SK-N-SH treated with all-trans-retinoic acid at 6 μM for 48 hours (cell line): ENCODE measurements at regions not wholly inside any gene's neighbourhood (a gene's known extent, or its start where the extent isn't known, plus 50 kb on each side); places are given as distances from the start of the nearest gene placed in this dataset.

Experiments
- ATAC-seq: fragments of 200-7000 bp; cut with Tn5 transposase; 3 replicates; pipeline ENCODE4 v1.9.1; 2020; ENCODE audit warnings: mild to moderate bottlenecking, moderate library complexity
- BACH2 ChIP-seq: fragments of 250-450 bp; sonication (Bioruptor Pico); IDR thresholded peaks from 2 replicates; pipeline ENCODE4 v1.9.0; 2021; ENCODE audit warnings: mild to moderate bottlenecking, borderline replicate concordance
- CSDC2 ChIP-seq: fragments of 250-450 bp; sonication (Bioruptor Pico); IDR thresholded peaks from 2 replicates; pipeline ENCODE4 v1.5.0; 2020; ENCODE audit warnings: mild to moderate bottlenecking, moderate library complexity
- ESRRG ChIP-seq: fragments of 250-450 bp; sonication (Bioruptor Pico); IDR thresholded peaks from 2 replicates; pipeline ENCODE4 v1.6.1; 2021; ENCODE audit warnings: mild to moderate bottlenecking
- GLIS3 ChIP-seq: fragments of 250-450 bp; sonication (Bioruptor Pico); IDR thresholded peaks from 2 replicates; pipeline ENCODE4 v1.5.0; 2020; ENCODE audit warnings: mild to moderate bottlenecking, moderate library complexity
- OSR1 ChIP-seq: fragments of 250-450 bp; sonication (Bioruptor Pico); IDR thresholded peaks from 2 replicates; pipeline ENCODE4 v1.8.0; 2022; ENCODE audit warnings: moderate library complexity, mild to moderate bottlenecking, inconsistent platforms
- PPARA ChIP-seq: fragments of 250-450 bp; sonication (Bioruptor Pico); IDR thresholded peaks from 2 replicates; pipeline ENCODE4 v1.5.0; 2020; ENCODE audit warnings: mild to moderate bottlenecking, borderline replicate concordance
- RARB ChIP-seq: fragments of 250-450 bp; sonication (Bioruptor Pico); IDR thresholded peaks from 2 replicates; pipeline ENCODE4 v1.8.0; 2021; ENCODE audit warnings: mild to moderate bottlenecking, moderate library complexity
- TCF4 ChIP-seq: fragments of 250-450 bp; sonication (Bioruptor Pico); IDR thresholded peaks from 2 replicates; pipeline ENCODE4 v1.8.0; 2021; ENCODE audit warnings: mild to moderate bottlenecking, moderate library complexity, borderline replicate concordance
- ZFP3 ChIP-seq: fragments of 250-450 bp; sonication (Bioruptor Pico); IDR thresholded peaks from 2 replicates; pipeline ENCODE4 v1.5.0; 2020; ENCODE audit warnings: mild to moderate bottlenecking, moderate library complexity
- ZFP30 ChIP-seq: fragments of 450-650 bp; formaldehyde crosslinking; IDR thresholded peaks from 2 replicates; pipeline ENCODE4 v1.5.0; 2022; ENCODE audit warnings: mild to moderate bottlenecking, moderate library complexity
- ZNF8 ChIP-seq: fragments of 450-650 bp; formaldehyde crosslinking; IDR thresholded peaks from 2 replicates; pipeline ENCODE4 v1.5.0; 2020; ENCODE audit warnings: mild to moderate bottlenecking, moderate library complexity
- TF ChIP-seq, protein P1 (sequence below): fragments of 250-450 bp; sonication (Bioruptor Pico); IDR thresholded peaks from 2 replicates; pipeline ENCODE4 v1.5.1; 2021; ENCODE audit warnings: mild to moderate bottlenecking, moderate library complexity
- TF ChIP-seq, protein P2 (sequence below): fragments of 250-450 bp; sonication (Bioruptor Pico); IDR thresholded peaks from 2 replicates; pipeline ENCODE4 v1.5.1; 2020; ENCODE audit warnings: low read depth, mild to moderate bottlenecking, moderate library complexity
- TF ChIP-seq, protein P3 (sequence below): fragments of 250-450 bp; sonication (Bioruptor Pico); IDR thresholded peaks from 2 replicates; pipeline ENCODE4 v1.5.0; 2020; ENCODE audit warnings: mild to moderate bottlenecking, moderate library complexity
- TF ChIP-seq, protein P4 (sequence below): fragments of 250-450 bp; sonication (Bioruptor Pico); IDR thresholded peaks from 2 replicates; pipeline ENCODE4 v1.8.0; 2021; ENCODE audit warnings: low read depth, mild to moderate bottlenecking, moderate library complexity, borderline replicate concordance
- TF ChIP-seq, protein P5 (sequence below): fragments of 250-450 bp; sonication (Bioruptor Pico); IDR thresholded peaks from 2 replicates; pipeline ENCODE4 v1.8.0; 2020; ENCODE audit warnings: mild to moderate bottlenecking, moderate library complexity, borderline replicate concordance

DNA sequence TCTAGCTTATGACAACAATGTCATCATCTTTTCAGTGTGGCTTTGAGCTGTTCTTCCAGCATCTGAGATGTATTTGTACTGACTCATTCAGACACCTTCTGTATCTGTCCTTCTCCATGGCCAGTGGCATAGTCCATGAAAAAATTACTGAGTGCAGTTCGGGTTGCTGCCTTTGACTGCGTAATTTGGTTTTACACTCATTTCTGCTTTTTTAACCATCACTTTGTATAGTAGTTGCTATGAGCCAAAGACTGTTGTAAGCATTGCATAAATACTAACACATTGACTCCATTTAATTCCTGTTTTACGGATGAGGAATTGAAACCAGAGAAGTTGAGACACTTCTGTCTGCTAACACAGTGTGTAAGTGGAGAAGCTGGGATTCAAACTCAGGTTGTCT, 190.7 kb upstream of the MID1 start:
- TF ChIP-seq, protein P1, sequence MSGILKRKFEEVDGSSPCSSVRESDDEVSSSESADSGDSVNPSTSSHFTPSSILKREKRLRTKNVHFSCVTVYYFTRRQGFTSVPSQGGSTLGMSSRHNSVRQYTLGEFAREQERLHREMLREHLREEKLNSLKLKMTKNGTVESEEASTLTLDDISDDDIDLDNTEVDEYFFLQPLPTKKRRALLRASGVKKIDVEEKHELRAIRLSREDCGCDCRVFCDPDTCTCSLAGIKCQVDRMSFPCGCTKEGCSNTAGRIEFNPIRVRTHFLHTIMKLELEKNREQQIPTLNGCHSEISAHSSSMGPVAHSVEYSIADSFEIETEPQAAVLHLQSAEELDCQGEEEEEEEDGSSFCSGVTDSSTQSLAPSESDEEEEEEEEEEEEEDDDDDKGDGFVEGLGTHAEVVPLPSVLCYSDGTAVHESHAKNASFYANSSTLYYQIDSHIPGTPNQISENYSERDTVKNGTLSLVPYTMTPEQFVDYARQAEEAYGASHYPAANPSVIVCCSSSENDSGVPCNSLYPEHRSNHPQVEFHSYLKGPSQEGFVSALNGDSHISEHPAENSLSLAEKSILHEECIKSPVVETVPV (CRISPR knock-in tag): no peak
- no peak for TF ChIP-seq BACH2 (CRISPR knock-in tag)
- ATAC-seq: no peak

DNA sequence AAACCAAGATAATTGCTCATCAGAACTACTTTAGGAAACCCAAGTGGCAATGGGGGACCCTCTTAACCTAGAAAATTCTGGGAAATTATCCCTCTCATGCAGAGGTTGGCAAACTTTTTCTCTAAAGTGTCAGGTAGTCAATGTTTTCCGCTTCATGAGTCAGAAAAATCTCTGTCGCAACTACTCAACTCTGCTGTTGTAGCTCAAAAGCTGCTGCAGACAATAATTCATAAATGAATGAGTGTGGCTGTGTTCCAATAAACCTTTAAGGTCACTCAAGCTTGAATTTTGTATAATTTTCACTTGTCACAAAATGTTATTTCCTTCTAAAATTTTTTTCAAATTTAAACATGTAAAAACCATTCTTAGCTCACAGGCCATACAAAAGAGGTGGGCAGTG, 193.4 kb upstream of the MID1 start:
- TF ChIP-seq ZNF8 (CRISPR knock-in tag) (no peak), TCF4 (CRISPR knock-in tag) (no peak), CSDC2 (CRISPR knock-in tag) (no peak), OSR1 (CRISPR knock-in tag) (no peak), ZFP3 (CRISPR knock-in tag) (no peak), ZFP30 (CRISPR knock-in tag) (no peak), GLIS3 (no peak), ESRRG (CRISPR knock-in tag) (no peak), RARB (CRISPR knock-in tag) (no peak), PPARA (CRISPR knock-in tag) (no peak)
- TF ChIP-seq, protein P2, sequence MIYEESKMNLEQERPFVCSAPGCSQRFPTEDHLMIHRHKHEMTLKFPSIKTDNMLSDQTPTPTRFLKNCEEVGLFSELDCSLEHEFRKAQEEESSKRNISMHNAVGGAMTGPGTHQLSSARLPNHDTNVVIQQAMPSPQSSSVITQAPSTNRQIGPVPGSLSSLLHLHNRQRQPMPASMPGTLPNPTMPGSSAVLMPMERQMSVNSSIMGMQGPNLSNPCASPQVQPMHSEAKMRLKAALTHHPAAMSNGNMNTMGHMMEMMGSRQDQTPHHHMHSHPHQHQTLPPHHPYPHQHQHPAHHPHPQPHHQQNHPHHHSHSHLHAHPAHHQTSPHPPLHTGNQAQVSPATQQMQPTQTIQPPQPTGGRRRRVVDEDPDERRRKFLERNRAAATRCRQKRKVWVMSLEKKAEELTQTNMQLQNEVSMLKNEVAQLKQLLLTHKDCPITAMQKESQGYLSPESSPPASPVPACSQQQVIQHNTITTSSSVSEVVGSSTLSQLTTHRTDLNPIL (CRISPR knock-in tag): no peak
- TF ChIP-seq, protein P3, sequence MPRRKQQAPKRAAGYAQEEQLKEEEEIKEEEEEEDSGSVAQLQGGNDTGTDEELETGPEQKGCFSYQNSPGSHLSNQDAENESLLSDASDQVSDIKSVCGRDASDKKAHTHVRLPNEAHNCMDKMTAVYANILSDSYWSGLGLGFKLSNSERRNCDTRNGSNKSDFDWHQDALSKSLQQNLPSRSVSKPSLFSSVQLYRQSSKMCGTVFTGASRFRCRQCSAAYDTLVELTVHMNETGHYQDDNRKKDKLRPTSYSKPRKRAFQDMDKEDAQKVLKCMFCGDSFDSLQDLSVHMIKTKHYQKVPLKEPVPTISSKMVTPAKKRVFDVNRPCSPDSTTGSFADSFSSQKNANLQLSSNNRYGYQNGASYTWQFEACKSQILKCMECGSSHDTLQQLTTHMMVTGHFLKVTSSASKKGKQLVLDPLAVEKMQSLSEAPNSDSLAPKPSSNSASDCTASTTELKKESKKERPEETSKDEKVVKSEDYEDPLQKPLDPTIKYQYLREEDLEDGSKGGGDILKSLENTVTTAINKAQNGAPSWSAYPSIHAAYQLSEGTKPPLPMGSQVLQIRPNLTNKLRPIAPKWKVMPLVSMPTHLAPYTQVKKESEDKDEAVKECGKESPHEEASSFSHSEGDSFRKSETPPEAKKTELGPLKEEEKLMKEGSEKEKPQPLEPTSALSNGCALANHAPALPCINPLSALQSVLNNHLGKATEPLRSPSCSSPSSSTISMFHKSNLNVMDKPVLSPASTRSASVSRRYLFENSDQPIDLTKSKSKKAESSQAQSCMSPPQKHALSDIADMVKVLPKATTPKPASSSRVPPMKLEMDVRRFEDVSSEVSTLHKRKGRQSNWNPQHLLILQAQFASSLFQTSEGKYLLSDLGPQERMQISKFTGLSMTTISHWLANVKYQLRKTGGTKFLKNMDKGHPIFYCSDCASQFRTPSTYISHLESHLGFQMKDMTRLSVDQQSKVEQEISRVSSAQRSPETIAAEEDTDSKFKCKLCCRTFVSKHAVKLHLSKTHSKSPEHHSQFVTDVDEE: no peak

DNA sequence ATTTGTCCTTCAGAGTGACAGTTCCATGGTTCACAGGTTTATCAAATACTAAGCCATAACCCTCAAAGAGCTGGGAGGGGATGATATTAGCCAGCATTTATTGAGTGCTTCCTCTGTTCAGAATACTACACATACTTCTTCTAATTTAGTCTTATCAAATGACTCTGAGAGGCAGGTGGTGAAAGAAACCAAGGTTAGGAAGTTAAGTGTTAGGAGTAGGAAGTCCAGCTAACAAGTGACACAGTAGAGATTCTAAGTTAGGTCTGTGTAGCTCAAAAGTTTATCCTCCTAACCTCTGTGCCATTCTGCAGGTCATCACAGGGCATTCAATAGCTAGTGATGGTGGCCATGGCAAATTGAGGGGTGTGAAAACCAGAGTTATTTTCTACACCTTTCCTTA, 198.3 kb upstream of the MID1 start:
- ATAC-seq: no peak
- no peak for TF ChIP-seq GLIS3
- TF ChIP-seq, protein P4, sequence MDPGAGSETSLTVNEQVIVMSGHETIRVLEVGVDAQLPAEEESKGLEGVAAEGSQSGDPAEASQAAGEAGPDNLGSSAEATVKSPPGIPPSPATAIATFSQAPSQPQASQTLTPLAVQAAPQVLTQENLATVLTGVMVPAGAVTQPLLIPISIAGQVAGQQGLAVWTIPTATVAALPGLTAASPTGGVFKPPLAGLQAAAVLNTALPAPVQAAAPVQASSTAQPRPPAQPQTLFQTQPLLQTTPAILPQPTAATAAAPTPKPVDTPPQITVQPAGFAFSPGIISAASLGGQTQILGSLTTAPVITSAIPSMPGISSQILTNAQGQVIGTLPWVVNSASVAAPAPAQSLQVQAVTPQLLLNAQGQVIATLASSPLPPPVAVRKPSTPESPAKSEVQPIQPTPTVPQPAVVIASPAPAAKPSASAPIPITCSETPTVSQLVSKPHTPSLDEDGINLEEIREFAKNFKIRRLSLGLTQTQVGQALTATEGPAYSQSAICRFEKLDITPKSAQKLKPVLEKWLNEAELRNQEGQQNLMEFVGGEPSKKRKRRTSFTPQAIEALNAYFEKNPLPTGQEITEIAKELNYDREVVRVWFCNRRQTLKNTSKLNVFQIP (CRISPR knock-in tag): no peak

More for the DNA sequence above, 193.4 kb upstream of the MID1 start:
- no peak for ATAC-seq

DNA sequence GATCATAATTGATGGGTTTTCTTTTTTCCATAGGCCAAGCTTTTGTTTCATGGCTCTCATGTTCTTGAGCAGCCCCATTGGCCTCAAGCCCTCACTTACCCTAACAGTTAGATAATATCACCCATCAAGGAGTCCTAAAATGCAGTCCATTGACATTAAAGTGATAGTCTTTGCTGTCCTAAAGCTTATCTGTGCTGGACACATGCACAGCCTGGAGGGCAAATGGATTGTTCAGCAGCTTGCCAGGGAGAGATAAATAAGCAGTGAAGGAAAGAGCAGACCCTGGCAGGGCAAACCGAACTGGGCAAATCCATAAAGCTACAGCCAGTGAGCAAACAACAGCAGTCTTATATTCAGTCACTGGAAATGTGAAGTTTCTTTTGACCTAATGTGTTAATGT, 199.6 kb upstream of the MID1 start:
- TF ChIP-seq TCF4 (CRISPR knock-in tag): peak; percentile 57; the same call in 1 of the 2 replicates
- TF ChIP-seq, protein P5, sequence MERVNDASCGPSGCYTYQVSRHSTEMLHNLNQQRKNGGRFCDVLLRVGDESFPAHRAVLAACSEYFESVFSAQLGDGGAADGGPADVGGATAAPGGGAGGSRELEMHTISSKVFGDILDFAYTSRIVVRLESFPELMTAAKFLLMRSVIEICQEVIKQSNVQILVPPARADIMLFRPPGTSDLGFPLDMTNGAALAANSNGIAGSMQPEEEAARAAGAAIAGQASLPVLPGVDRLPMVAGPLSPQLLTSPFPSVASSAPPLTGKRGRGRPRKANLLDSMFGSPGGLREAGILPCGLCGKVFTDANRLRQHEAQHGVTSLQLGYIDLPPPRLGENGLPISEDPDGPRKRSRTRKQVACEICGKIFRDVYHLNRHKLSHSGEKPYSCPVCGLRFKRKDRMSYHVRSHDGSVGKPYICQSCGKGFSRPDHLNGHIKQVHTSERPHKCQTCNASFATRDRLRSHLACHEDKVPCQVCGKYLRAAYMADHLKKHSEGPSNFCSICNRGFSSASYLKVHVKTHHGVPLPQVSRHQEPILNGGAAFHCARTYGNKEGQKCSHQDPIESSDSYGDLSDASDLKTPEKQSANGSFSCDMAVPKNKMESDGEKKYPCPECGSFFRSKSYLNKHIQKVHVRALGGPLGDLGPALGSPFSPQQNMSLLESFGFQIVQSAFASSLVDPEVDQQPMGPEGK: no peak
- TF ChIP-seq, protein P3: peak; percentile 68; the same call in 1 of the 2 replicates
- ATAC-seq: no peak; the same call in 2 of the 3 replicates
